ENCODE measurements at regions not wholly inside any gene's neighbourhood (a gene's known extent, or its start where the extent isn't known, plus 50 kb on each side); places are given as distances from the start of the nearest gene placed in this dataset.

GRCh38 chr5:29042152-29042551 lies 2003.8 kb upstream of the CDH9 start:
- WGBS (ENCODE audit: low lambda C conversion rate): 18% methylated on average over 4 of the region's 4 CpGs
- H3K36me3 ChIP-seq (replicated peaks in 1 of 2; ENCODE audit: control insufficient read depth in 1 of 2, insufficient read depth in 2 of 2, low read length in 1 of 2): no peaks in the 10 kb centered on the region
- H3K9me3 ChIP-seq: no peaks in the 10 kb centered on the region
- no peak overlapping the region for H3K4me3 ChIP-seq (ENCODE audit: low read depth in 2 of 2, low read length in 1 of 2)
- H3K4me2 ChIP-seq: no peak overlapping the region
- H3K27ac ChIP-seq (ENCODE audit: low read depth in 2 of 2, low read length in 1 of 2): no peak overlapping the region
- H3K79me2 ChIP-seq (ENCODE audit: insufficient read depth): no peaks in the 10 kb centered on the region
- no peaks in the 10 kb centered on the region for H3F3A ChIP-seq (replicated peaks; ENCODE audit: insufficient read depth)
- H3K4me1 ChIP-seq (ENCODE audit: control insufficient read depth in 1 of 2, insufficient read depth in 2 of 2, low read depth in 1 of 2, low read length in 1 of 2): no peaks in the 10 kb centered on the region
- no peaks in the 10 kb centered on the region for H3K9me2 ChIP-seq
- no peak for DNase-seq
- H4K20me1 ChIP-seq (ENCODE audit: insufficient read depth): no peaks in the 10 kb centered on the region
- no peaks in the 10 kb centered on the region for H3K27me3 ChIP-seq (ENCODE audit: insufficient read depth)
- H2AFZ ChIP-seq (ENCODE audit: low read depth): no peak overlapping the region
- TF ChIP-seq EP300 (IDR thresholded peaks at IDR 0.05; ENCODE audit: borderline replicate concordance in 1 of 2, low read depth in 1 of 2, low read length in 1 of 2): no peak
- TF ChIP-seq EZH2phosphoT487 (IDR thresholded peaks at IDR 0.05; ENCODE audit: borderline replicate concordance, low read depth): no peak
- no peak for TF ChIP-seq MXI1 (IDR thresholded peaks at IDR 0.05; ENCODE audit: low read depth, low read length)
- H3K9ac ChIP-seq: no peak overlapping the region
- ChIA-PET CTCF (no interaction called here), POLR2A (no interaction called here)

GRCh38 chr5:29040404-29040803 lies 2002.0 kb upstream of the CDH9 start:
- WGBS (ENCODE audit: low lambda C conversion rate): 0% methylated on average over 1 of the region's 1 CpG

More at GRCh38 chr5:29040404-29040803, 2002.0 kb upstream of the CDH9 start:
- H3K27me3 ChIP-seq (ENCODE audit: insufficient read depth): no peaks in the 10 kb centered on the region
- POLR2A ChIA-PET: no interaction called here
- H3K36me3 ChIP-seq (replicated peaks in 1 of 2; ENCODE audit: control insufficient read depth in 1 of 2, insufficient read depth in 2 of 2, low read length in 1 of 2): no peaks in the 10 kb centered on the region
- no peak for DNase-seq
- no peaks in the 10 kb centered on the region for H3F3A ChIP-seq (replicated peaks; ENCODE audit: insufficient read depth)
- H4K20me1 ChIP-seq (ENCODE audit: insufficient read depth): no peaks in the 10 kb centered on the region
- H3K9me2 ChIP-seq: no peaks in the 10 kb centered on the region
- CTCF ChIA-PET: no interaction called here
- no peaks in the 10 kb centered on the region for H3K4me1 ChIP-seq (ENCODE audit: control insufficient read depth in 1 of 2, insufficient read depth in 2 of 2, low read depth in 1 of 2, low read length in 1 of 2)
- H3K4me3 ChIP-seq (ENCODE audit: low read depth in 2 of 2, low read length in 1 of 2): no peak overlapping the region
- H2AFZ ChIP-seq (ENCODE audit: low read depth): no peak overlapping the region
- no peak overlapping the region for H3K9ac ChIP-seq
- H3K4me2 ChIP-seq: no peak overlapping the region
- no peaks in the 10 kb centered on the region for H3K9me3 ChIP-seq
- H3K79me2 ChIP-seq (ENCODE audit: insufficient read depth): no peaks in the 10 kb centered on the region
- TF ChIP-seq CHD2 (IDR thresholded peaks at IDR 0.05; ENCODE audit: low read length, partially characterized antibody): no peak
- no peak for TF ChIP-seq TEAD4 (IDR thresholded peaks at IDR 0.05; ENCODE audit: borderline replicate concordance, insufficient read depth)
- no peak for TF ChIP-seq FOXM1 (IDR thresholded peaks at IDR 0.05; ENCODE audit: low read depth)
- TF ChIP-seq NRF1 (IDR thresholded peaks at IDR 0.05; ENCODE audit: low read depth, low read length): no peak
- TF ChIP-seq JUND (IDR thresholded peaks at IDR 0.05): no peak
- no peak for TF ChIP-seq PBX3 (IDR thresholded peaks at IDR 0.05)
- TF ChIP-seq RXRA (IDR thresholded peaks at IDR 0.05; ENCODE audit: borderline replicate concordance, low read depth): no peak
- no peak for TF ChIP-seq CTCF (IDR thresholded peaks at IDR 0.05)
- TF ChIP-seq TAF1 (IDR thresholded peaks at IDR 0.05; ENCODE audit: borderline replicate concordance, low read depth, low read length): no peak
- no peak overlapping the region for H3K27ac ChIP-seq (ENCODE audit: low read depth in 2 of 2, low read length in 1 of 2)

Measured in SK-N-SH (cell line).